COR-L47 (cell line): ENCODE measurements at regions not wholly inside any gene's neighbourhood (a gene's known extent, or its start where the extent isn't known, plus 50 kb on each side); places are given as distances from the start of the nearest gene placed in this dataset.
"Not testable (repeated sequence)": the region's sequence is repeated elsewhere in the genome, so short reads cannot be mapped to it uniquely, and the experiment has no call there.

Experiments
- DNase-seq: peaks from one replicate; lab custom pipeline; 2025; lab: John Stamatoyannopoulos, UW

DNA sequence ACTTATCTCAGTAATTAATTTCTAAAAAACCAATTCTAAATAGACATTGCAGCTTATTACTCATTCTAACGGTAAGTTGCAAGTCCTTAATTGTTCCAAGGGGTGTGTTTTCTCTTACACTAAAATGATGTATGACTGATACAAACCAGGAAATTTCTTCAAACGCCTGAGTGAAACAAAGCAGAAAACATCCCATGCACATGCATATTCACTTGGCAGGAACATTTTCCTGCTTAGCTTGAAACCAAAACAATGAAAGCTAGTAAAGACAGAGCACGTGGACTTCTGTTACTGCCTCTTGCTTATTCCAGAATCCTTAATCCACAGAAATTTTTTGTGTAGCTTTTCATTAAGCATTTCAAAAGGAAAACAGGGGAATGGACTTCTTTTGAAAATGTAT, 187.7 kb downstream of the MTERF1 start:
- no peak for DNase-seq

- DNase-seq: no peak
Measured at GRCh38 chr7:91694351-91694841, 186.1 kb downstream of the MTERF1 start.

DNA sequence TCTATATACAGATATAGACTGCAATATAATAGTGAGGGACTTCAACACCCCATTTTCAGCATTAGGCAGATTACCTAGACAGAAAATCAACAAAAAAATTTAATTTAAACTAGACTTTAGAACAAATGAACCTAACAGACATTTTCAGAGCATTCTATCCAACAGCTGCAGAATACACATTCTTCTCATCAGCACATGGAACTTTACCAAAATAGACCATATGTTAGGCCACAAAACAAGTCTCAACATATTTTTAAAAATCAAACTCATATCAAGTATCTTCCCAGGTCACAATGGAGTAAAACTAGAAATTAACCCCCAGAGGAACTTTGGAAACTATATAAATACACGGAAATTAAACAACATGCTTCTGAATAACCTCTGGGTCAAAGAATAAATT, 169.6 kb downstream of the MTERF1 start:
- no peak for DNase-seq

DNA sequence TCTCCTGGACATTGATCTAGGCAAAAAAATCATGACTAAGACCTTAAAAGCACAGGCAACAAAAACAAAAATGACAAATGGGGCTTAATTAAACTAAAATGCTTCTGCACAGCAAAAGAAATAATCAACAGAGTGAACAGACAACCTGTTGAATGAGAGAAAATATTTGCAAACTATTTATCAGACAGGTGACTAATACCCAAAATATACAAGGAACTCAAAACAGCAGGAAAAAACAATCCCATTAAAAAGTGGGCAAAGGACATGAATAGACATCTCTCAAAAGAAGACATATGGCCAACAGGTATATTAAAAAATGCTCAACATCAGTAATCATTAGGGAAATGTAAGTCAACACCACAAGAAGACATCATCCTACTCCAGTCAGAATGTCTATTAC, 166.8 kb downstream of the MTERF1 start:
- DNase-seq: no peak

DNA sequence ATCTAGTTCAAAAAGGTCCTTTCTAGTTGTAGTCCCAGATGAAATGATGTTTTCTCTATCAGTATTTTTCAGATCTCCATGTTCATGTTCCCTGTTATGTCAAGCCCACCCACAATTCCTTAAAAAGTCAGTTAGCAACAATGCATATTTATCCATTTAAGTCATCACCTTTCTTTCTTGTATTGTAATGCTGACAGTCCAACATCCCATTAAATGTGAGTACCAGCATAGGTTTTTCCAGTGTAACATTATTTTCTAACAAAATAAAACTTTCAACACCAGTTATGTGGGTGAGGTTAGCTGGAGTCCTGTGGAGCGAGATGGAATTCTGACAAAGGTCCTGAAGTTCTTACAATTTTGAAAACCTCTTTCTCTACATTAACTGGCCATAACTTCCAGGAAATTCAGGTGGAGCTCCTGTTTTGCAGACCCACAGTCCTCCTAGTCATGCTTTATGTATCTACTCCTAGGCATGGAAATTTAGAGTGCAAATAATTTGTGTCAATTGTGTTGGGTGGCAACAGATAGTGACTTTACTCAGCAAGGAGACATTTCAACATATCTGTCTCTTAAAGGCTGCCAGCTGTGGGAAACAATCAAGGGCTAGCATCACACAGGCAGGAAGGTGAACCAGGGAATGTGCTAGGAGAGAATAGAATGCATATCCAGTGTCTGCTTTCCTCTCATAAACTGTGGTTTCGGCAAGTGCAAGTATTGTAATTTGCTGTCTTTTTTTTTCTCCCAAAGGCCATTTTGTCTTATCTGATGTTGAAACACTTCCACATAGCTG, 162.6 kb downstream of the MTERF1 start:
- no peak for DNase-seq

GRCh38 chr7:91719008-91719407, 161.5 kb downstream of the MTERF1 start:
- DNase-seq: no peak

DNA sequence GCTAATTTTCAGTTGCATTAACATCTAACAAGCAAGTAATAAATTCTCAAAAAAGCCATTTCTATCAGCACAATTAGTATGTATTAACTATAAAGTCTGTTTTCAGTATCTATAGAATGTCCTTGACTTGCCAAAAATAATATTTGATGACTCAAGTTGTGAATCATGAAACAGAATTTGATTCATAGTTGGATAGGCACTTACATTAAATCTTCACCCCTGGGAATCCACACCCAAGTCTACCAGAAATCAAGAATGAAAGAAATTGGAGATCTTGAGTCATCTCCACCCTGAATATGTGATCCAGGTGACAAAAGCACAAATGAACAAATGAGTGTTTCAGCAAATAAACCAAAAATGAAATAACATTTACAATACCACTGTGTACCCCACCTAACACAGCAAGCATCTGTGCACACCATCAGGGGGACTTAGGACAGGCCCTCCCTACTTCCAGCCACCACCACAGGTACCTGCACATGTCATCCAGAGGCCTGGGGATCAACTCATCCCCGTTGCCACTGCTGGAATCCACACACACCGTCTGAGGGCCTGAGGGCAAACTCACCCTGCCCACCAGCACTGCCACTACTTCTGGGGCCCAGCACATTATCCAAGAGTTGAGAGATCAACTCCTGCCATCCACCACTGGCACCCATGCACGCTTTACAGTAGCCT, 160.1 kb downstream of the MTERF1 start:
- no peak for DNase-seq

DNA sequence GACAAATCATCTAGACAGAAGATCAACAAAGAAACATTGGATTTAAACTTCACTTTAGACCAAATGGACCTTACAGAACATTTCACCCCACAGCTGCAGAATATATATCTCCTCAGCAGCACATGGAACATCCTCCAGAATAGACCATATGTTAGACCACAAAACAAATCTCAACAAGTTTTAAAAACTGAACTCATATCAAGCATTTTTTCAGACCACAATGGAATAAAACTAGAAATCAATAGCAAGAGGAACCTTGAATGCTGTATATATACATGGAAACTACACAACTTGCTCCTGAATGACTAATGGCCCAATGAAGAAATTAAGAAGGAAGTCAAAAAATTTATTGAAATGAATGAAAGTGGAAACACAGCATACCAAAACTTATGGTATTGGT, 157.7 kb downstream of the MTERF1 start:
- no peak for DNase-seq

GRCh38 chr7:91729046-91729445, 151.5 kb downstream of the MTERF1 start:
- not testable (repeated sequence) for DNase-seq

GRCh38 chr7:91731976-91732375, 148.5 kb downstream of the MTERF1 start:
- no peak for DNase-seq

DNA sequence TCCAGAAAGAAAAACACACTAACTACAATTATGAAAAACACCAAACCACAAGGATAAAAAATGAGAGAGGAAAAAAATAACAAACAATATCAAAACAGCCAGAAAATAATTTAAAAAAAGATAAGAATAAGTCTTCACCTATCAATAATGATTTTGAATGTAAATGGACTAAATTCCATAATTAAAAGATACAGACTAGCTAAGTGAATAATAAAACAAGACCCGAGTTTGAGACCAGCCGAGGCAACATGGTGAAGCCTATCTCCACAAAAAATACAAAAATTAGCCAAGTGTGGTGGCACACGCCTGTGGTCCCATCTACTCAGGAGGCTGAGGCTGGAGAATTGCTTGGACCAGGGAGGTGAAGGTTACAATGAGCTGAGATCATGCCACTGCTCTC, 131.1 kb downstream of the MTERF1 start:
- DNase-seq: no peak

- no peak for DNase-seq
Measured at GRCh38 chr7:91750091-91750490, 130.4 kb downstream of the MTERF1 start.

- no peak for DNase-seq
Measured at GRCh38 chr7:91752102-91752501, 128.4 kb downstream of the MTERF1 start.

GRCh38 chr7:91754280-91754679, 126.2 kb downstream of the MTERF1 start:
- not testable (repeated sequence) for DNase-seq

- not testable (repeated sequence) for DNase-seq
Measured at GRCh38 chr7:91755121-91755520, 125.4 kb downstream of the MTERF1 start.

DNA sequence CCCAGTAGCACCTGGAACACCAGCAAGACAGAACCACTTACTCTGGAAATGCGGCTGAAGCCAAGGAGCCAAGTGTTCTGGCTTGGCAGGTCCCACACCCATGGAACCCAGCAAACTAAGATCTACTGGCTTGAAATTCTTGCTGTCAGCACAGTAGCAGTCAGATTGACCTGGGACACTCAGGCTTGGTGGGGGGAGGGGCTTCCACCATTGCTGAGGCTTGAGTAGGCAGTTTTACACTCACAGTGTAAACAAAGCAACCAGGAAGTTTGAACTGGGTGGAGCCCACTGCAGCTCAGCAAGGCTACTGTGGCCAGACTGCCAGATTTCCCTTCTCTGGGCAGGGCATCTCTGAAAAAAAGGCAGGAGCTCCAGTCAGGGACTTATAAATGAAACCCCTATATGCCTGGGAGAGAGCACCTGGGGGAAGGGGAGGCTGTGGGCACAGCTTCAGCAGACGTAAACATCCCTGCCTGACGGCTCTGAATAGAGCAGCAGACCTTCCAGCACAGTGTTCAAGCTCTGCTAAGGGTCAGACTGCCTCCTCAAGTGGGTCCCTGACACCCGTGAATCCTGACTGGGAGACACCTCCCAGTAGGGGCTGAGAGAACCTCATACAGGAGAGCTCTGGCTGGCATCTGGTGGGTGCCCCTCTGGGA, 121.2 kb downstream of the MTERF1 start:
- no peak for DNase-seq

GRCh38 chr7:91767820-91768219, 112.7 kb downstream of the MTERF1 start:
- DNase-seq: no peak

DNA sequence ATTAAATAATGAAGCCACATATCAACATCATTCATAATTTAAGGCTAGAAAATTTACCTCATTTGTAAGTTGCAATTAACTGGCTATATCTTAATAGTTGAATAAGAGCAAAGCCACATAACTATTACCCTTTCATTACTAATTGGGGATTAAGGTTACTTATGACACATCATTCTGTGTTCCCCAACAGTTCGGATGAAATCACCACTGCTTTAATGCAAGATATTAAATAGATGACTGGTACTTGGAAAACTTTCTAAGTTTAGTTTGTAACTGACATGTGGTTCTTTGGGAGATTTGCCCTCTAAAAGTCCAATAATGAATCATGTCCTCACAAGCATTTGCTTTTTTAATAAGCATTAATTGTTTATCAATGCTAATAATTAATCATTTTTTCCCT, 109.1 kb downstream of the MTERF1 start:
- DNase-seq: no peak

GRCh38 chr7:91771921-91772815, 108.3 kb downstream of the MTERF1 start:
- no peak for DNase-seq

DNA sequence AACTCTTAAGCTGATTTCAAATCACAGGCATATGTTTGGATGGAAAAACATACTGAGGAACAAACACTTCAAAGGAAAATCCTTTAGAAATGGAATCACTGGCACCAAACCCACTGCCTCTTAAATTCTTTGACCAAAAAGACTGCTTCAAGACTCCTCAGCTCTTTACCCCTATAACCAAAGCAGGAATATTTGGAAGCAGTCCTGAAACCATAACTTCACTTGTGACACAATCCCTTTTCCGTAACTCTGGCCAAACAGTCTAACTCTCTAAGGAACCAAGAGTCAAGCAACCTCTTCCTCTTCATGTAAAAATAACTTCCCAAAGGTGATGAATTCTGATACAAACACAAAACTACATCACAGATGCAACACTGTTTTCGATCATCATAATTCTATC, 104.3 kb downstream of the MTERF1 start:
- no peak for DNase-seq

GRCh38 chr7:91777522-91777921, 103.0 kb downstream of the MTERF1 start:
- DNase-seq: no peak

DNA sequence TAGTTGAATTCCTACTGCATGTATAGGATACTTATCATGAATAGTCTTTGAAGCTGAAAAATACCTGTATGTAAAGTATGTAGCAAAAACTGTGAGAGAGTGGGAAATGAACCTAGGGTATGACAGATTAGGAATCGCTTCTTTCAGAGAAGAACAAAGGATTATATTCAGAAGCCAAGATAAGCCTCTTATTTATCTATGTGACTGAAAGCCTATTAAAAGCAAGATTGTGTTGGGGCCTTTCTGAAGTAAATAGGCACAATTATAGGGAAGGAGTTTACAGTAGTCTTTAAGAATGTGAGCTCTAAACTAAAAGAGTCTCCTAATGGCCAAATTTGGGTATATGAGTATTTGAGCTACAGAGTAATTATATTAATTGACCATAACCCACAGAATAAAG, 102.1 kb downstream of the MTERF1 start:
- DNase-seq: no peak
